ENCODE measurements at regions not wholly inside any gene's neighbourhood (a gene's known extent, or its start where the extent isn't known, plus 50 kb on each side); places are given as distances from the start of the nearest gene placed in this dataset.

- H3K27ac ChIP-seq (ENCODE audit: low read depth, low read length): no peak overlapping the region
- no peaks in the 10 kb centered on the region for H3K27me3 ChIP-seq (ENCODE audit: insufficient read depth, low read length)
- no peaks in the 10 kb centered on the region for H3K4me1 Mint-ChIP-seq (ENCODE audit: low read depth, unreplicated experiment)
- no peaks in the 10 kb centered on the region for H3K79me2 ChIP-seq (ENCODE audit: insufficient read depth, low read length)
- H3K9me3 Mint-ChIP-seq (ENCODE audit: unreplicated experiment): peaks cover 3% of the 10 kb centered on the region
- H3K9me3 ChIP-seq (ENCODE audit: insufficient read depth, low read depth, low read length): peaks cover 13% of the 10 kb centered on the region
- FAIRE-seq: no peak
- H3K36me3 ChIP-seq (ENCODE audit: insufficient read depth, low read length): no peaks in the 10 kb centered on the region
- H4K20me1 ChIP-seq (ENCODE audit: insufficient read depth, low read length): no peaks in the 10 kb centered on the region
- TF ChIP-seq, protein P1, sequence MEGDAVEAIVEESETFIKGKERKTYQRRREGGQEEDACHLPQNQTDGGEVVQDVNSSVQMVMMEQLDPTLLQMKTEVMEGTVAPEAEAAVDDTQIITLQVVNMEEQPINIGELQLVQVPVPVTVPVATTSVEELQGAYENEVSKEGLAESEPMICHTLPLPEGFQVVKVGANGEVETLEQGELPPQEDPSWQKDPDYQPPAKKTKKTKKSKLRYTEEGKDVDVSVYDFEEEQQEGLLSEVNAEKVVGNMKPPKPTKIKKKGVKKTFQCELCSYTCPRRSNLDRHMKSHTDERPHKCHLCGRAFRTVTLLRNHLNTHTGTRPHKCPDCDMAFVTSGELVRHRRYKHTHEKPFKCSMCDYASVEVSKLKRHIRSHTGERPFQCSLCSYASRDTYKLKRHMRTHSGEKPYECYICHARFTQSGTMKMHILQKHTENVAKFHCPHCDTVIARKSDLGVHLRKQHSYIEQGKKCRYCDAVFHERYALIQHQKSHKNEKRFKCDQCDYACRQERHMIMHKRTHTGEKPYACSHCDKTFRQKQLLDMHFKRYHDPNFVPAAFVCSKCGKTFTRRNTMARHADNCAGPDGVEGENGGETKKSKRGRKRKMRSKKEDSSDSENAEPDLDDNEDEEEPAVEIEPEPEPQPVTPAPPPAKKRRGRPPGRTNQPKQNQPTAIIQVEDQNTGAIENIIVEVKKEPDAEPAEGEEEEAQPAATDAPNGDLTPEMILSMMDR (IDR thresholded peaks at IDR 0.05; ENCODE audit: insufficient read depth, low read depth, low read length): no peak
- no peak for TF ChIP-seq EZH2 (IDR thresholded peaks at IDR 0.05; ENCODE audit: insufficient read depth, low read length)
- no peak overlapping the region for H3K4me3 Mint-ChIP-seq (ENCODE audit: unreplicated experiment)
- no peak for DNase-seq (ENCODE audit: low read depth)
- H3K4me1 ChIP-seq (ENCODE audit: insufficient read depth, low read length): no peaks in the 10 kb centered on the region
- no peak overlapping the region for H3K27ac Mint-ChIP-seq (ENCODE audit: unreplicated experiment)
- H2AFZ ChIP-seq (ENCODE audit: low read depth, low read length): no peak overlapping the region
- no peak overlapping the region for H3K4me3 ChIP-seq (ENCODE audit: insufficient read depth, low read depth, low read length)
- H3K9ac ChIP-seq (ENCODE audit: low read length): no peak overlapping the region
- H3K4me2 ChIP-seq (ENCODE audit: low read length): no peak overlapping the region
- no peaks in the 10 kb centered on the region for H3K36me3 Mint-ChIP-seq (ENCODE audit: low read depth, unreplicated experiment)
- H3K27me3 Mint-ChIP-seq (ENCODE audit: low read depth, unreplicated experiment): peaks cover 20% of the 10 kb centered on the region
Measured at GRCh38 chr5:2193142-2193541, 310.4 kb upstream of the IRX4 start.

- no peak for FAIRE-seq
Measured at GRCh38 chr5:2192496-2192895, 309.8 kb upstream of the IRX4 start.

GRCh38 chr5:2191972-2192371, 309.2 kb upstream of the IRX4 start:
- no peak overlapping the region for H3K27ac Mint-ChIP-seq (ENCODE audit: unreplicated experiment)
- H3K36me3 Mint-ChIP-seq (ENCODE audit: low read depth, unreplicated experiment): no peaks in the 10 kb centered on the region
- peaks cover 14% of the 10 kb centered on the region for H3K27me3 Mint-ChIP-seq (ENCODE audit: low read depth, unreplicated experiment)
- H3K79me2 ChIP-seq (ENCODE audit: insufficient read depth, low read length): no peaks in the 10 kb centered on the region
- no peak overlapping the region for H3K4me3 Mint-ChIP-seq (ENCODE audit: unreplicated experiment)
- no peak overlapping the region for H3K4me2 ChIP-seq (ENCODE audit: low read length)
- FAIRE-seq: no peak
- no peaks in the 10 kb centered on the region for H3K27me3 ChIP-seq (ENCODE audit: insufficient read depth, low read length)
- no peaks in the 10 kb centered on the region for H4K20me1 ChIP-seq (ENCODE audit: insufficient read depth, low read length)
- no peak overlapping the region for H3K9ac ChIP-seq (ENCODE audit: low read length)
- no peak overlapping the region for H2AFZ ChIP-seq (ENCODE audit: low read depth, low read length)
- H3K4me1 Mint-ChIP-seq (ENCODE audit: low read depth, unreplicated experiment): no peaks in the 10 kb centered on the region
- H3K27ac ChIP-seq (ENCODE audit: low read depth, low read length): no peak overlapping the region
- TF ChIP-seq, protein P1 (IDR thresholded peaks at IDR 0.05; ENCODE audit: insufficient read depth, low read depth, low read length): no peak
- no peak for TF ChIP-seq EZH2 (IDR thresholded peaks at IDR 0.05; ENCODE audit: insufficient read depth, low read length)
- no peaks in the 10 kb centered on the region for H3K36me3 ChIP-seq (ENCODE audit: insufficient read depth, low read length)
- DNase-seq (ENCODE audit: low read depth): no peak
- H3K9me3 Mint-ChIP-seq (ENCODE audit: unreplicated experiment): peaks cover 3% of the 10 kb centered on the region
- peaks cover 13% of the 10 kb centered on the region for H3K9me3 ChIP-seq (ENCODE audit: insufficient read depth, low read depth, low read length)
- no peak overlapping the region for H3K4me3 ChIP-seq (ENCODE audit: insufficient read depth, low read depth, low read length)
- no peaks in the 10 kb centered on the region for H3K4me1 ChIP-seq (ENCODE audit: insufficient read depth, low read length)

More at GRCh38 chr5:2192496-2192895, 309.8 kb upstream of the IRX4 start:
- TF ChIP-seq EZH2 (IDR thresholded peaks at IDR 0.05; ENCODE audit: insufficient read depth, low read length): no peak
- TF ChIP-seq, protein P1 (IDR thresholded peaks at IDR 0.05; ENCODE audit: insufficient read depth, low read depth, low read length): no peak
- no peaks in the 10 kb centered on the region for H3K4me1 Mint-ChIP-seq (ENCODE audit: low read depth, unreplicated experiment)
- H3K36me3 Mint-ChIP-seq (ENCODE audit: low read depth, unreplicated experiment): no peaks in the 10 kb centered on the region
- H3K27me3 ChIP-seq (ENCODE audit: insufficient read depth, low read length): no peaks in the 10 kb centered on the region
- H3K27ac Mint-ChIP-seq (ENCODE audit: unreplicated experiment): no peak overlapping the region
- H2AFZ ChIP-seq (ENCODE audit: low read depth, low read length): no peak overlapping the region
- H3K9me3 ChIP-seq (ENCODE audit: insufficient read depth, low read depth, low read length): peaks cover 13% of the 10 kb centered on the region
- peaks cover 17% of the 10 kb centered on the region for H3K27me3 Mint-ChIP-seq (ENCODE audit: low read depth, unreplicated experiment)
- no peaks in the 10 kb centered on the region for H3K79me2 ChIP-seq (ENCODE audit: insufficient read depth, low read length)
- H3K27ac ChIP-seq (ENCODE audit: low read depth, low read length): no peak overlapping the region
- H3K4me3 ChIP-seq (ENCODE audit: insufficient read depth, low read depth, low read length): no peak overlapping the region
- H3K4me3 Mint-ChIP-seq (ENCODE audit: unreplicated experiment): no peak overlapping the region
- no peak for DNase-seq (ENCODE audit: low read depth)
- no peak overlapping the region for H3K9ac ChIP-seq (ENCODE audit: low read length)
- no peaks in the 10 kb centered on the region for H4K20me1 ChIP-seq (ENCODE audit: insufficient read depth, low read length)
- no peaks in the 10 kb centered on the region for H3K36me3 ChIP-seq (ENCODE audit: insufficient read depth, low read length)
- peaks cover 3% of the 10 kb centered on the region for H3K9me3 Mint-ChIP-seq (ENCODE audit: unreplicated experiment)
- H3K4me1 ChIP-seq (ENCODE audit: insufficient read depth, low read length): no peaks in the 10 kb centered on the region
- H3K4me2 ChIP-seq (ENCODE audit: low read length): no peak overlapping the region

Data from astrocyte (in vitro differentiated cells and primary cell).